ENCODE measurements at regions not wholly inside any gene's neighbourhood (a gene's known extent, or its start where the extent isn't known, plus 50 kb on each side); places are given as distances from the start of the nearest gene placed in this dataset.

GRCh38 chr13:106695139-106695538 is 127.2 kb upstream of the ARGLU1 start:
- TF ChIP-seq CTCF (IDR thresholded peaks at IDR 0.05) (no peak), POLR2A (IDR thresholded peaks at IDR 0.05) (no peak), POLR2AphosphoS5 (IDR thresholded peaks at IDR 0.05) (no peak)
